K562 (cell line): ENCODE measurements at regions not wholly inside any gene's neighbourhood (a gene's known extent, or its start where the extent isn't known, plus 50 kb on each side); places are given as distances from the start of the nearest gene placed in this dataset.

Source experiments
- HDGF ChIP-seq: fragments of 450-650 bp; IDR thresholded peaks from 2 replicates; pipeline ENCODE4 v1.6.1; 2016
- HLTF ChIP-seq: fragments of 450-650 bp; IDR thresholded peaks from 2 replicates; pipeline ENCODE4 v1.6.1; 2016
- RFX5 ChIP-seq: IDR thresholded peaks from 2 replicates; pipeline ENCODE4 v1.6.1; 2011; ENCODE audit warnings: low read depth, mild to moderate bottlenecking, improper control_type of control experiment, low read length
- ZKSCAN1 ChIP-seq: fragments of 150-350 bp; IDR thresholded peaks from 2 replicates; pipeline ENCODE4 v1.6.1; 2016; ENCODE audit warnings: low read depth, low read length
- ZSCAN29 ChIP-seq: fragments of 450-650 bp; IDR thresholded peaks from 2 replicates; pipeline ENCODE4 v1.6.1; 2017
- TF ChIP-seq, protein P1 (sequence below), 3 experiments: IDR thresholded peaks in 2 of 3; conservative IDR thresholded peaks in 1 of 3; 2 replicates each; pipeline ENCODE4 v1.5.1; 2011 to 2012; ENCODE audit warnings: low read length in 3 of 3, mild to moderate bottlenecking in 3 of 3, control low read depth in 2 of 3, improper control_type of control experiment in 1 of 3, inconsistent platforms in 1 of 3, low read depth in 1 of 3, mixed read lengths in 1 of 3, moderate library complexity in 1 of 3; ENCODE audit not compliant: insufficient read depth in 2 of 3
- TF ChIP-seq, protein P2 (sequence below): sonication (generic); formaldehyde crosslinking; IDR thresholded peaks from 2 replicates; pipeline ENCODE4 v1.8.0; 2023; ENCODE audit warnings: mild to moderate bottlenecking, missing genetic modification reagents
- TF ChIP-seq, protein P3 (sequence below): conservative IDR thresholded peaks from 2 replicates; pipeline ENCODE4 v1.6.1; 2011; ENCODE audit warnings: low read depth, mild to moderate bottlenecking, low read length; ENCODE audit not compliant: control insufficient read depth
- TF ChIP-seq, protein P4 (sequence below): fragments of 450-650 bp; formaldehyde crosslinking; conservative IDR thresholded peaks from 2 replicates; pipeline ENCODE4 v1.4.0; 2022; ENCODE audit warnings: mild to moderate bottlenecking, missing genetic modification characterization

DNA sequence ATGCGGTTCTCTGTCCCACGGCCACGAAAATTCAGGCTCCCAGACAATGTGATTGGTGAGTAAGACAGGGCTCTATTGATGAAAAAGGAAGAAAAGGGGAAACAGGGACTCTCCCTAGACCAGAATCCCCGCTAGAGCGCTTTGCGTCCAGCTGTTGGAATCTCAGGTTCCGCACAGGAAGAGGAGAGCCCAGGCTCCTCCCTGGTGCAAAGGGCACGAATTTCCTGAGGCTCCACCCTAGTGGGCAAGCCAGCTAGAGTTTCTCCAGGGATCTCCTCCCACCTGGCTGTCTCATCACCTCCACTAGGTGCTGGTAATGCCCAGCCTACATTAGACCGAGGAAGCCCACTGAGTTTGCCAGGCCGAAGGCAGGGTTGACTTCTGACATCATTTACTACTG lies 135.9 kb upstream of the SOX4 start:
- TF ChIP-seq, protein P1, sequence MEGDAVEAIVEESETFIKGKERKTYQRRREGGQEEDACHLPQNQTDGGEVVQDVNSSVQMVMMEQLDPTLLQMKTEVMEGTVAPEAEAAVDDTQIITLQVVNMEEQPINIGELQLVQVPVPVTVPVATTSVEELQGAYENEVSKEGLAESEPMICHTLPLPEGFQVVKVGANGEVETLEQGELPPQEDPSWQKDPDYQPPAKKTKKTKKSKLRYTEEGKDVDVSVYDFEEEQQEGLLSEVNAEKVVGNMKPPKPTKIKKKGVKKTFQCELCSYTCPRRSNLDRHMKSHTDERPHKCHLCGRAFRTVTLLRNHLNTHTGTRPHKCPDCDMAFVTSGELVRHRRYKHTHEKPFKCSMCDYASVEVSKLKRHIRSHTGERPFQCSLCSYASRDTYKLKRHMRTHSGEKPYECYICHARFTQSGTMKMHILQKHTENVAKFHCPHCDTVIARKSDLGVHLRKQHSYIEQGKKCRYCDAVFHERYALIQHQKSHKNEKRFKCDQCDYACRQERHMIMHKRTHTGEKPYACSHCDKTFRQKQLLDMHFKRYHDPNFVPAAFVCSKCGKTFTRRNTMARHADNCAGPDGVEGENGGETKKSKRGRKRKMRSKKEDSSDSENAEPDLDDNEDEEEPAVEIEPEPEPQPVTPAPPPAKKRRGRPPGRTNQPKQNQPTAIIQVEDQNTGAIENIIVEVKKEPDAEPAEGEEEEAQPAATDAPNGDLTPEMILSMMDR (IDR thresholded peaks at IDR 0.05 in 2 of 3, conservative IDR thresholded peaks at IDR 0.05 in 1 of 3; ENCODE audit: insufficient read depth in 2 of 3, low read depth in 1 of 3, low read length in 3 of 3): no peak
- TF ChIP-seq ZSCAN29 (no peak), RFX5 (no peak), HDGF (no peak), HLTF (no peak), ZKSCAN1 (no peak)
- TF ChIP-seq, protein P2, sequence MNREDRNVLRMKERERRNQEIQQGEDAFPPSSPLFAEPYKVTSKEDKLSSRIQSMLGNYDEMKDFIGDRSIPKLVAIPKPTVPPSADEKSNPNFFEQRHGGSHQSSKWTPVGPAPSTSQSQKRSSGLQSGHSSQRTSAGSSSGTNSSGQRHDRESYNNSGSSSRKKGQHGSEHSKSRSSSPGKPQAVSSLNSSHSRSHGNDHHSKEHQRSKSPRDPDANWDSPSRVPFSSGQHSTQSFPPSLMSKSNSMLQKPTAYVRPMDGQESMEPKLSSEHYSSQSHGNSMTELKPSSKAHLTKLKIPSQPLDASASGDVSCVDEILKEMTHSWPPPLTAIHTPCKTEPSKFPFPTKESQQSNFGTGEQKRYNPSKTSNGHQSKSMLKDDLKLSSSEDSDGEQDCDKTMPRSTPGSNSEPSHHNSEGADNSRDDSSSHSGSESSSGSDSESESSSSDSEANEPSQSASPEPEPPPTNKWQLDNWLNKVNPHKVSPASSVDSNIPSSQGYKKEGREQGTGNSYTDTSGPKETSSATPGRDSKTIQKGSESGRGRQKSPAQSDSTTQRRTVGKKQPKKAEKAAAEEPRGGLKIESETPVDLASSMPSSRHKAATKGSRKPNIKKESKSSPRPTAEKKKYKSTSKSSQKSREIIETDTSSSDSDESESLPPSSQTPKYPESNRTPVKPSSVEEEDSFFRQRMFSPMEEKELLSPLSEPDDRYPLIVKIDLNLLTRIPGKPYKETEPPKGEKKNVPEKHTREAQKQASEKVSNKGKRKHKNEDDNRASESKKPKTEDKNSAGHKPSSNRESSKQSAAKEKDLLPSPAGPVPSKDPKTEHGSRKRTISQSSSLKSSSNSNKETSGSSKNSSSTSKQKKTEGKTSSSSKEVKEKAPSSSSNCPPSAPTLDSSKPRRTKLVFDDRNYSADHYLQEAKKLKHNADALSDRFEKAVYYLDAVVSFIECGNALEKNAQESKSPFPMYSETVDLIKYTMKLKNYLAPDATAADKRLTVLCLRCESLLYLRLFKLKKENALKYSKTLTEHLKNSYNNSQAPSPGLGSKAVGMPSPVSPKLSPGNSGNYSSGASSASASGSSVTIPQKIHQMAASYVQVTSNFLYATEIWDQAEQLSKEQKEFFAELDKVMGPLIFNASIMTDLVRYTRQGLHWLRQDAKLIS: no peak
- TF ChIP-seq, protein P3, sequence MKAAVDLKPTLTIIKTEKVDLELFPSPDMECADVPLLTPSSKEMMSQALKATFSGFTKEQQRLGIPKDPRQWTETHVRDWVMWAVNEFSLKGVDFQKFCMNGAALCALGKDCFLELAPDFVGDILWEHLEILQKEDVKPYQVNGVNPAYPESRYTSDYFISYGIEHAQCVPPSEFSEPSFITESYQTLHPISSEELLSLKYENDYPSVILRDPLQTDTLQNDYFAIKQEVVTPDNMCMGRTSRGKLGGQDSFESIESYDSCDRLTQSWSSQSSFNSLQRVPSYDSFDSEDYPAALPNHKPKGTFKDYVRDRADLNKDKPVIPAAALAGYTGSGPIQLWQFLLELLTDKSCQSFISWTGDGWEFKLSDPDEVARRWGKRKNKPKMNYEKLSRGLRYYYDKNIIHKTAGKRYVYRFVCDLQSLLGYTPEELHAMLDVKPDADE: no peak
- TF ChIP-seq, protein P4, sequence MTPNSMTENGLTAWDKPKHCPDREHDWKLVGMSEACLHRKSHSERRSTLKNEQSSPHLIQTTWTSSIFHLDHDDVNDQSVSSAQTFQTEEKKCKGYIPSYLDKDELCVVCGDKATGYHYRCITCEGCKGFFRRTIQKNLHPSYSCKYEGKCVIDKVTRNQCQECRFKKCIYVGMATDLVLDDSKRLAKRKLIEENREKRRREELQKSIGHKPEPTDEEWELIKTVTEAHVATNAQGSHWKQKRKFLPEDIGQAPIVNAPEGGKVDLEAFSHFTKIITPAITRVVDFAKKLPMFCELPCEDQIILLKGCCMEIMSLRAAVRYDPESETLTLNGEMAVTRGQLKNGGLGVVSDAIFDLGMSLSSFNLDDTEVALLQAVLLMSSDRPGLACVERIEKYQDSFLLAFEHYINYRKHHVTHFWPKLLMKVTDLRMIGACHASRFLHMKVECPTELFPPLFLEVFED (CRISPR knock-in tag): no peak
